ENCODE measurements at regions not wholly inside any gene's neighbourhood (a gene's known extent, or its start where the extent isn't known, plus 50 kb on each side); places are given as distances from the start of the nearest gene placed in this dataset.

DNA sequence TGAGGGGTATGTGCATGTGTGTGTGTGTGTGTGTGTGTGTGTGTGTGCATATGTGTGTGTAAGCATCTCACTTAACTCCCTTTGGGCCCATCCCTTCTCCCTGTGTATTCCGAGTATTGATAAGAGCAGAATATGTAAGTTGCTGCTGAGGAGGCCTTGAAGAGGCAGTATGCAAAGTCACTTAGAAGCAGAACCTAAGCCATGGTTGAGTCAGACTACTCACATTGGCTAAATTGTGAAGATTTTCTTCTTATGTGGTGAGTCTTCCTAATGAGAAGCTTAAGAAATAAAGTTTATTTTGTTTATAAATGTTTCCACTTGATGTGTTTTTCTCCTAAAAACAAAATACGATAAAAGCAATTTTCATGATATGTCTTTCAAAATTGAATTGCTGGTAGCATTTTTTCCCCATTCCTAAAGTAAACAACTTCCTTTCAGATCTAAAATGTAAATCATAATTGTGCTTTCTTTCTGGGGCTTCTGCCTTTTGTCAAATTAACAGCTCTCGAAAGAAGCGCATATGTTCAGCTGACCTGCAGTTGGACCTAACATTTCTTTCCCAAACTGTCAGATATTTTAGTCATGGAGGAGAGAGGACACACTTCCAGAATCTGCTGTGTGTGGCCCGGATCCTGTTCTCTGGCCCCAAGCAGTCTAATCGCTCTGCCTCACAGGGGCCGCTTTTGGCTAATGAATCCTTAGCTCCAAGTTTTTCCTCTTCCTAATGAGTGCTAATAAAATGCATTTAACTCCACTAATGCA, 284.0 kb downstream of the DUSP10 start:
- peak overlapping the region; percentile 21 for H3K4me2 ChIP-seq (ENCODE audit: extremely low read depth, insufficient read depth, low read length)
- H3K36me3 ChIP-seq (ENCODE audit: control insufficient read depth, insufficient read depth, low read length): no peaks in the 10 kb centered on the region
- no peaks in the 10 kb centered on the region for H3K9me3 ChIP-seq (ENCODE audit: control insufficient read depth, insufficient read depth, low read depth, low read length)
- DNase-seq (ENCODE audit: low read depth in 2 of 2): no peak
- no peaks in the 10 kb centered on the region for H4K20me1 ChIP-seq (ENCODE audit: control insufficient read depth, extremely low read depth, insufficient read depth, low read length)
- H2AFZ ChIP-seq (ENCODE audit: low read length): no peak overlapping the region
- H3K27me3 ChIP-seq (ENCODE audit: control insufficient read depth, insufficient read depth, low read length): no peaks in the 10 kb centered on the region
- H3K9ac ChIP-seq (ENCODE audit: insufficient read depth, low read length): no peak overlapping the region
- H3K27ac ChIP-seq (ENCODE audit: insufficient read depth, low read length): peak overlapping the region; percentile 40
- H3K79me2 ChIP-seq (ENCODE audit: control insufficient read depth, insufficient read depth, low read length): no peaks in the 10 kb centered on the region
- H3K4me1 ChIP-seq (ENCODE audit: control insufficient read depth, extremely low read depth, insufficient read depth, low read length): no peaks in the 10 kb centered on the region
- no peak overlapping the region for H3K4me3 ChIP-seq (replicated peaks in 1 of 4; ENCODE audit: control extremely low read depth in 1 of 4, insufficient read depth in 1 of 4, low read depth in 3 of 4, low read length in 4 of 4)
- TF ChIP-seq, protein P1, sequence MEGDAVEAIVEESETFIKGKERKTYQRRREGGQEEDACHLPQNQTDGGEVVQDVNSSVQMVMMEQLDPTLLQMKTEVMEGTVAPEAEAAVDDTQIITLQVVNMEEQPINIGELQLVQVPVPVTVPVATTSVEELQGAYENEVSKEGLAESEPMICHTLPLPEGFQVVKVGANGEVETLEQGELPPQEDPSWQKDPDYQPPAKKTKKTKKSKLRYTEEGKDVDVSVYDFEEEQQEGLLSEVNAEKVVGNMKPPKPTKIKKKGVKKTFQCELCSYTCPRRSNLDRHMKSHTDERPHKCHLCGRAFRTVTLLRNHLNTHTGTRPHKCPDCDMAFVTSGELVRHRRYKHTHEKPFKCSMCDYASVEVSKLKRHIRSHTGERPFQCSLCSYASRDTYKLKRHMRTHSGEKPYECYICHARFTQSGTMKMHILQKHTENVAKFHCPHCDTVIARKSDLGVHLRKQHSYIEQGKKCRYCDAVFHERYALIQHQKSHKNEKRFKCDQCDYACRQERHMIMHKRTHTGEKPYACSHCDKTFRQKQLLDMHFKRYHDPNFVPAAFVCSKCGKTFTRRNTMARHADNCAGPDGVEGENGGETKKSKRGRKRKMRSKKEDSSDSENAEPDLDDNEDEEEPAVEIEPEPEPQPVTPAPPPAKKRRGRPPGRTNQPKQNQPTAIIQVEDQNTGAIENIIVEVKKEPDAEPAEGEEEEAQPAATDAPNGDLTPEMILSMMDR (conservative IDR thresholded peaks at IDR 0.05 in 1 of 2, IDR thresholded peaks at IDR 0.05 in 1 of 2; ENCODE audit: low read depth in 1 of 2, low read length in 2 of 2): no peak
- no peak for TF ChIP-seq EZH2 (IDR thresholded peaks at IDR 0.05; ENCODE audit: low read length, missing control alignments)

DNA sequence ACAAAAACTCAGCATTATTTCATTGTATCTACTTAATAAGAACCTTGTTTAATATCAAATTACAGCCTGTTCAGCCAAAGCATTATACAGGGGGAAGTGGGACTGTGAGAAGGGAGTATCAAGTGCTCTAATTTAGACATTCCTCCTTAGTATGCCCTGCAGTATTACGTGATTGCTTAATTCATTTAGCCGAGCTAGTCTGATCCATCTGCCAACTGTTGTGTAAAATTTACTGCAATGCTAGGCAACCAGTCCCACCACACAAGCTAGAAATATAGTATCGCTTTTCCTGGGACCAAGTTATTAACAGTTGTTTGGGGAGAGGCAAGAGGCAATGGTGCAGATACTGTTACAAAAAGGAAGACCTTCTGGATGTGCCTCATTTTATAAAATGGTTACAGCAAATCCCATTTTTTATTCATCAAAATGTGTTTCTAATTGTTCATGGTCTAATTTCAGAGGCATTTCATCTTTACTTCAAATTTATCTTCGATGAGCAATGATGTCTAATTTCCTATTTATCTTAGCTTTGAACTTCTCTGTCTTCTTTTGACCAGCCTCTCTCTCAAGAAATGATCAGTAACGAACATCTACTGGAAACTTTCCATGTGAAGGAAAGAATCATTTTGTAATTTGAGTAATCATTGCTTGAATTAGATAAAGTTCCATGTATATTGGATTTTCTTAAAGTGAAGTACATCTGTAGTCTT, 283.3 kb downstream of the DUSP10 start:
- Histone ChIP-seq H3K27ac (ENCODE audit: insufficient read depth, low read length) (peak overlapping the region; percentile 40), H3K27me3 (ENCODE audit: control insufficient read depth, insufficient read depth, low read length) (no peaks in the 10 kb centered on the region), H3K9me3 (ENCODE audit: control insufficient read depth, insufficient read depth, low read depth, low read length) (no peaks in the 10 kb centered on the region), H4K20me1 (ENCODE audit: control insufficient read depth, extremely low read depth, insufficient read depth, low read length) (no peaks in the 10 kb centered on the region), H3K4me3 (replicated peaks in 1 of 4; ENCODE audit: control extremely low read depth in 1 of 4, insufficient read depth in 1 of 4, low read depth in 3 of 4, low read length in 4 of 4) (no peak overlapping the region), H3K9ac (ENCODE audit: insufficient read depth, low read length) (no peak overlapping the region), H3K36me3 (ENCODE audit: control insufficient read depth, insufficient read depth, low read length) (no peaks in the 10 kb centered on the region), H3K4me2 (ENCODE audit: extremely low read depth, insufficient read depth, low read length) (peak overlapping the region; percentile 21), H3K79me2 (ENCODE audit: control insufficient read depth, insufficient read depth, low read length) (no peaks in the 10 kb centered on the region), H2AFZ (ENCODE audit: low read length) (no peak overlapping the region), H3K4me1 (ENCODE audit: control insufficient read depth, extremely low read depth, insufficient read depth, low read length) (no peaks in the 10 kb centered on the region)
- TF ChIP-seq, protein P1 (conservative IDR thresholded peaks at IDR 0.05 in 1 of 2, IDR thresholded peaks at IDR 0.05 in 1 of 2; ENCODE audit: low read depth in 1 of 2, low read length in 2 of 2): no peak
- no peak for TF ChIP-seq EZH2 (IDR thresholded peaks at IDR 0.05; ENCODE audit: low read length, missing control alignments)
- peak; percentile 55 to 91 for DNase-seq (ENCODE audit: low read depth in 2 of 2)

DNA sequence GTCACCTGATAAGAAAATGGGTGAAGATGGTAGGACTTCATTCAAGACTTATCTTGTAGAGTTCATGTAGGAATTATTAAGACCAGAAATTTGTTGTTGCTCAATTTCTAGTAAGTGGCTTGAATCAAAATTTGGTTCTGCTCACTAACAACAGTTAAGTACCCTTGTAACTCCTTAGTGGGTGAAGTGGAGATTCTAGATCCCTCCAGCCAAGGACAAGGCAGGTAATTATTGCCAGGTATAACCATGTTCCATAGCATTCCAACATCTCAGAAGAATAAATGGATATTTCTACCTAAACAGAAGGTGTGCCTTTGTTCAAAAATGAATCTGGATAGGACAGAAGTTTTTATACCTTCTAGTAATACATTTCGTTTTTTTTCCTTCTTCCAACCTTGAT, 282.3 kb downstream of the DUSP10 start:
- Histone ChIP-seq H3K79me2 (ENCODE audit: control insufficient read depth, insufficient read depth, low read length) (no peaks in the 10 kb centered on the region), H3K36me3 (ENCODE audit: control insufficient read depth, insufficient read depth, low read length) (no peaks in the 10 kb centered on the region), H3K4me2 (ENCODE audit: extremely low read depth, insufficient read depth, low read length) (no peak overlapping the region), H3K4me1 (ENCODE audit: control insufficient read depth, extremely low read depth, insufficient read depth, low read length) (no peaks in the 10 kb centered on the region), H2AFZ (ENCODE audit: low read length) (no peak overlapping the region), H3K4me3 (replicated peaks in 1 of 4; ENCODE audit: control extremely low read depth in 1 of 4, insufficient read depth in 1 of 4, low read depth in 3 of 4, low read length in 4 of 4) (no peak overlapping the region), H4K20me1 (ENCODE audit: control insufficient read depth, extremely low read depth, insufficient read depth, low read length) (no peaks in the 10 kb centered on the region), H3K9ac (ENCODE audit: insufficient read depth, low read length) (no peak overlapping the region), H3K9me3 (ENCODE audit: control insufficient read depth, insufficient read depth, low read depth, low read length) (no peaks in the 10 kb centered on the region), H3K27ac (ENCODE audit: insufficient read depth, low read length) (no peak overlapping the region), H3K27me3 (ENCODE audit: control insufficient read depth, insufficient read depth, low read length) (no peaks in the 10 kb centered on the region)
- no peak for DNase-seq (ENCODE audit: low read depth in 2 of 2)
- no peak for TF ChIP-seq EZH2 (IDR thresholded peaks at IDR 0.05; ENCODE audit: low read length, missing control alignments)
- TF ChIP-seq, protein P1 (conservative IDR thresholded peaks at IDR 0.05 in 1 of 2, IDR thresholded peaks at IDR 0.05 in 1 of 2; ENCODE audit: low read depth in 1 of 2, low read length in 2 of 2): no peak
